CD8-positive, alpha-beta memory T cell (primary cell): ENCODE measurements at regions not wholly inside any gene's neighbourhood (a gene's known extent, or its start where the extent isn't known, plus 50 kb on each side); places are given as distances from the start of the nearest gene placed in this dataset.
A peak's percentile ranks its signal among the peaks of the same experiment; 100 is the strongest.
"Not testable (repeated sequence)": the region's sequence is repeated elsewhere in the genome, so short reads cannot be mapped to it uniquely, and the experiment has no call there.

ENCODE experiments used
- CTCF ChIA-PET: fragments of 350-600 bp; sonication (Branson Sonifier 250); formaldehyde crosslinking; loops from one replicate; lab custom pipeline; 2021; ENCODE audit warnings: antibody characterized with exemption; lab: Charles Lee
- POLR2A ChIA-PET: fragments of 350-600 bp; sonication (Branson Sonifier 250); formaldehyde crosslinking; loops from one replicate; lab custom pipeline; 2021; ENCODE audit warnings: antibody characterized with exemption; lab: Charles Lee
- DNase-seq, 5 donors: peaks; one replicate each; pipeline versions ENCODE4 v3.0.0 to v3.0.0-alpha.2; 2020 to 2022; ENCODE audit warnings: mixed read lengths in 1 of 5
- H3K27ac ChIP-seq: one replicate; pipeline ENCODE4 v1.7.0; 2013; ENCODE audit warnings: low read depth, mild to moderate bottlenecking, low read length, moderate library complexity
- H3K27me3 ChIP-seq: 2 replicates; pipeline ENCODE4 v1.7.0; 2013; ENCODE audit warnings: low read length, mild to moderate bottlenecking; ENCODE audit not compliant: insufficient read depth, poor library complexity, severe bottlenecking
- H3K36me3 ChIP-seq: 2 replicates; pipeline ENCODE4 v1.7.0; 2013; ENCODE audit warnings: mild to moderate bottlenecking, low read length, moderate library complexity; ENCODE audit not compliant: insufficient read depth
- H3K4me1 ChIP-seq: 2 replicates; pipeline ENCODE4 v1.7.0; 2013; ENCODE audit warnings: mild to moderate bottlenecking, low read length, moderate library complexity; ENCODE audit not compliant: insufficient read depth
- H3K4me3 ChIP-seq: 2 replicates; pipeline ENCODE4 v1.7.0; 2013; ENCODE audit warnings: mild to moderate bottlenecking, low read length
- H3K9me3 ChIP-seq: 2 replicates; pipeline ENCODE4 v1.7.0; 2013; ENCODE audit warnings: mild to moderate bottlenecking, low read length
- H3K27ac Mint-ChIP-seq, 8 donors: one replicate each; pipeline ENCODE4 v1.8.0; 2020 to 2021; ENCODE audit warnings: mixed read lengths in 8 of 8, mild to moderate bottlenecking in 6 of 8, inconsistent platforms in 3 of 8, moderate library complexity in 3 of 8
- H3K27me3 Mint-ChIP-seq, 2 donors: one replicate each; pipeline ENCODE4 v1.8.0; 2020 to 2021; ENCODE audit warnings: mixed read lengths in 2 of 2, mild to moderate bottlenecking in 1 of 2, moderate library complexity in 1 of 2
- H3K36me3 Mint-ChIP-seq, 3 donors: one replicate each; pipeline ENCODE4 v1.8.0; 2020 to 2021; ENCODE audit warnings: mixed read lengths in 3 of 3, inconsistent platforms in 1 of 3, mild to moderate bottlenecking in 1 of 3
- H3K4me1 Mint-ChIP-seq, 3 donors: one replicate each; pipeline ENCODE4 v1.8.0; 2020 to 2021; ENCODE audit warnings: mixed read lengths in 3 of 3, inconsistent platforms in 1 of 3, mild to moderate bottlenecking in 1 of 3
- H3K4me3 Mint-ChIP-seq, 7 donors: one replicate each; pipeline ENCODE4 v1.8.0; 2020 to 2021; ENCODE audit warnings: mixed read lengths in 7 of 7, mild to moderate bottlenecking in 6 of 7, moderate library complexity in 4 of 7, inconsistent platforms in 2 of 7
- H3K9me3 Mint-ChIP-seq, 5 donors: one replicate each; pipeline ENCODE4 v1.8.0; 2020 to 2022; ENCODE audit warnings: mixed read lengths in 5 of 5, mild to moderate bottlenecking in 3 of 5, moderate library complexity in 2 of 5, inconsistent platforms in 1 of 5

DNA sequence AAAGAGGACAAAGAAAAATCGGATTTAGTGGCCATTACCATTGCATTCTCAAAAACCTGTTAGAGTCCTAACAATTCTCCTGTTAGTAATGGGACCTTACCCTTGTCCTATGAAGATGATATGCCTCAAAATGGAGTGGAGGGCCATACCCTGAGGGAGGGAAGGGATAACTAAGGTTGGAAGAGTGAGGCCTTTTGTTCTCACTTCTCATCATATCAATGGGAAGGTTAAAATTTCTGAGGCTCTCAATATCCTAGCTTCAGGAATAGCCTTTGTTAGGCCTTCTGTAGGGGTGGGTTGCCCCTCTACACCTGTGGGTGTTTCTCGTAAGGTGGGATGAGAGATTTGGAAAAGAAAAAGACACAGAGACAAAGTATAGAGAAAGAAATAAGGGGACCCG is 109.4 kb upstream of the SGIP1 start:
- H3K4me1 Mint-ChIP-seq, POLR2A ChIA-PET, H3K27ac ChIP-seq, H3K27me3 ChIP-seq, H3K4me3 ChIP-seq, H3K4me3 Mint-ChIP-seq, H3K27ac Mint-ChIP-seq, H3K27me3 Mint-ChIP-seq, H3K9me3 ChIP-seq, H3K4me1 ChIP-seq, H3K36me3 ChIP-seq, DNase-seq, CTCF ChIA-PET: not testable (repeated sequence)
- H3K9me3 Mint-ChIP-seq = peaks cover 11 to 21% (median 17%) of the 10 kb centered on the region in 5 donors
- peaks cover under 1 to 20% (median 2%) of the 10 kb centered on the region in 3 donors for H3K36me3 Mint-ChIP-seq

DNA sequence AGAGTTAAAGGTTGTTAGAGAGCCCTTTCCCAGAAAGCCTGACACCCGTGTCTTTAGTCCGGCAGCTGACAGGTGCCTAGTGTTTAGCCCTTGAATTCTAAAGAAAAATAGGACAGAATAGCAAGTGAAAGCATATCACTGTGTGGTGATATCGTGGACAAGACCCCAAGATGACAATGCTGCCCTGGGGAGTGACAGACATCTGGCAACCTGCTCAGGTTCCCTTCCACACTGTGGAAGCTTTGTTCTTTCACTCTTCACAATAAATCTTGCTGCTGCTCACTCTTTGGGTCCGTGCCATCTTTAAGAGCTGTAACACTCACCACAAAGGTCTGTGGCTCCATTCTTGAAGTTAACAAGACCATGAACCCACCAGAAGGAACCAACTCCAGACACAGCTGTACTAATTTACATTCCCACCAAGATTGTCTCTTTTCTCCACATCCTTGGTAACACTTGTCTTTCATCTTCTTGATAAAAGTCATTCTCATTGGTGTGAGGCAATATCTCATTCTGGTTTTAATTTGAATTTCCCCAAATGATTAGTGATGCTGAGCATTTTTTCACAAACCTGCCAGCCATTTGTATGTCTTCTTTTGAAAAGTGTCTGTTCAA is 107.6 kb upstream of the SGIP1 start:
- H3K27ac Mint-ChIP-seq = peak overlapping the region in 1 of 8 donors; percentile 20

DNA sequence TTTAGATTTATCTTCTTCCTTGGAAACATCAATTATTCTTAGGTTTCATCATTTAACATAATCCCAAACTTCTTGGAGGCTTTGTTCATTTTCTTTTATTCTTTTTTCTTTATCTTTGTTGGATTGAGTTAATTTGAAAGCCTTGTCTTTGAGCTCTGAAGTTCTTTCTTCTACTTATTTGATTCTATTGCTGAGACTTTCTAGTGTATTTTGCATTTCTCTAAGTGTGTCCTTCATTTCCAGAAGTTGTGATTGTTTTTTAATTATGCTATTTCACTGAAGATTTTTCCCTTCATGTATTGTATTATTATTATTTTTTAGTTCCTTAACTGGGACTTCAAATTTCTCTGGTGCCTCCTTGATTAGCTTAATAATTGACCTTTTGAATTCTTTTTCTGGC is 103.1 kb upstream of the SGIP1 start:
- H3K27ac ChIP-seq, POLR2A ChIA-PET, H3K36me3 ChIP-seq, H3K4me1 Mint-ChIP-seq, H3K4me3 Mint-ChIP-seq, H3K27me3 ChIP-seq, H3K4me3 ChIP-seq, H3K4me1 ChIP-seq, DNase-seq, H3K9me3 ChIP-seq, H3K27me3 Mint-ChIP-seq: not testable (repeated sequence)
- peaks cover 4 to 48% (median 10%) of the 10 kb centered on the region in 3 donors for H3K36me3 Mint-ChIP-seq
- CTCF ChIA-PET = interaction anchor here (1.1 kb wide), 1 partner anchor 16 kb away, joined by 4 read pairs; no protein-coding TSS in a partner anchor
- peaks cover 32 to 48% (median 47%) of the 10 kb centered on the region in 5 donors for H3K9me3 Mint-ChIP-seq
- peak overlapping the region in 1 of 8 donors; percentile 3 for H3K27ac Mint-ChIP-seq

More for the DNA sequence above, 107.6 kb upstream of the SGIP1 start:
- Histone ChIP-seq H3K27me3 (no peaks in the 10 kb centered on the region), H3K27ac (no peak overlapping the region), H3K36me3 (no peaks in the 10 kb centered on the region), H3K4me3 (no peak overlapping the region), H3K9me3 (peaks cover 5% of the 10 kb centered on the region), H3K4me1 (no peaks in the 10 kb centered on the region)
- H3K36me3 Mint-ChIP-seq = peaks cover 4 to 37% (median 10%) of the 10 kb centered on the region in 3 donors
- no peak overlapping the region for H3K4me3 Mint-ChIP-seq
- peaks cover 0 to 7% (median 0%) of the 10 kb centered on the region in 3 donors for H3K4me1 Mint-ChIP-seq
- CTCF ChIA-PET = interaction anchor here (1.1 kb wide), 1 partner anchor 94 kb away, joined by 3 read pairs; no protein-coding TSS in a partner anchor
- peaks cover 28 to 40% (median 35%) of the 10 kb centered on the region in 5 donors for H3K9me3 Mint-ChIP-seq
- no peak for DNase-seq
- peaks cover 0 to 1% of the 10 kb centered on the region in 2 donors for H3K27me3 Mint-ChIP-seq
- POLR2A ChIA-PET = no interaction called here

DNA sequence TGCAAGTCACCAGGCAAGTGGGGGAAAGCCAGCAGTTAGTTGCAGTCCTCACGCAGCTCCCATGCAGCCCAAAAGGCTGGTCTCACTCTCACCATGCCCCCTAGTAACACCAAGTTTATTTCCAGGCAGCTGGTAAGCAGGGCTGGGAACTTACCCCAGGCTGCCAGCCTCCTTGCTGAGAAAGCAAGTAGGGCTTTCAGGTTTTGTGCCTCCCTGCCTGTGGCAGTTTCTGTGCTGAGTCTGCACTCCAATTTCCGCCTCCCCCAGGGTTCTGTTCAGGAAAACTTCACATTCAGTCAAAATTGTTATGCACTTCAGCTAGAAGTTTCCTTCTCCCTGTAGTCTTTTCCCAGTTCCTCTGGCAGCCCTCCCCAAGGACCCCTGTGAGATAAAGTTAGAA is 102.0 kb upstream of the SGIP1 start:
- POLR2A ChIA-PET = no interaction called here
- no peaks in the 10 kb centered on the region for H3K4me1 ChIP-seq
- peaks cover 0 to 4% of the 10 kb centered on the region in 2 donors for H3K27me3 Mint-ChIP-seq

DNA sequence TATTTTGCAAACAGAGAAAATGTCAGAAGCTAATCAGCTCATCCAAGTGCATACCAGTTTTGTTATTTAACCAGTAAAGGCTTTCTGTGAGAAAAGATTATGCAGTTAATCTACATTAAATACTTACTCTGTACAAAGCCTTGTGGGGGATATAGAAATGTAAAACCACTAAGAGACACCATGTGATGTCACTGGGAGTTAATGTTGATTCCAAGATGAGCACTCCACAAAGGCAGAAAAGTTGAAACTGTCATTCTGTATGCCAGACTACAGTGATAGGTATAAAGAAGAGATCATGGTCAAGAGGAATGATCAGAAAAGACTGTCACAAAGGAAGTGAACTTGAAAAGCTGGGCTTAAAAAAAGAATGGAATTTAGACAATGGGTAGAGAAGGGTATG is 100.3 kb upstream of the SGIP1 start:
- peaks cover 26 to 40% (median 39%) of the 10 kb centered on the region in 5 donors for H3K9me3 Mint-ChIP-seq
- H3K27me3 Mint-ChIP-seq = peaks cover 0 to 4% of the 10 kb centered on the region in 2 donors
- peaks cover 7% of the 10 kb centered on the region for H3K9me3 ChIP-seq
- no peaks in the 10 kb centered on the region for H3K27me3 ChIP-seq
- no peaks in the 10 kb centered on the region for H3K4me1 ChIP-seq
- no peak overlapping the region for H3K27ac ChIP-seq
- H3K4me3 ChIP-seq = no peak overlapping the region
- H3K27ac Mint-ChIP-seq = peak overlapping the region in 1 of 8 donors; percentile 82
- peaks cover 4 to 37% (median 10%) of the 10 kb centered on the region in 3 donors for H3K36me3 Mint-ChIP-seq
- POLR2A ChIA-PET = no interaction called here
- no peak for DNase-seq
- CTCF ChIA-PET = interaction anchor here (5.6 kb wide), 1 partner anchor 12 kb away, joined by 58 read pairs; no protein-coding TSS in a partner anchor
- no peaks in the 10 kb centered on the region for H3K36me3 ChIP-seq
- no peak overlapping the region for H3K4me3 Mint-ChIP-seq
- peaks cover 5 to 11% (median 9%) of the 10 kb centered on the region in 3 donors for H3K4me1 Mint-ChIP-seq

More for the DNA sequence above, 102.0 kb upstream of the SGIP1 start:
- Mint-ChIP-seq H3K36me3 (peaks cover 4 to 43% (median 10%) of the 10 kb centered on the region in 3 donors), H3K9me3 (peaks cover 32 to 48% (median 46%) of the 10 kb centered on the region in 5 donors), H3K27ac (no peak overlapping the region), H3K4me1 (peaks cover 5 to 9% (median 8%) of the 10 kb centered on the region in 3 donors), H3K4me3 (no peak overlapping the region)
- no peak for DNase-seq
- no peaks in the 10 kb centered on the region for H3K27me3 ChIP-seq
- peaks cover 7% of the 10 kb centered on the region for H3K9me3 ChIP-seq
- CTCF ChIA-PET = no interaction called here
- H3K36me3 ChIP-seq = no peaks in the 10 kb centered on the region
- H3K27ac ChIP-seq = no peak overlapping the region
- H3K4me3 ChIP-seq = no peak overlapping the region

DNA sequence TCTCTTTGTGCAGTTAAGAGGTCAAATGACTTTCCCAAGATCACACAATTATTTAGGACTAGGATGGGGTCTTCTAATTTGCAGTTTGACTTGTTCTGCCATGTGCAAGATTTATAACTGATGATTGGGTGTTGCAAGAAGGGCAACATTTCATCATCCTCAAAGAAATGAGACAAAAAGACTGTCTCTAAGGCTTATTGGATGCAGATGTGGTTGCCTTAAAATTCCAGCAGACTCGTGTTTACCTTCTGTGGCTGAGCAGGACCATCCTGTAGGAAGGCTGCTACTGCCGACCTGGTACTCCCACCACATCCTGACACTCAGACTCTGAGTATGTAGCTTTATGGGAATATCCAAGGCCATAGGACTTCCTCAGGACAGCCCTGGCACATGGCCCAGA is 99.9 kb upstream of the SGIP1 start:
- H3K4me3 ChIP-seq = no peak overlapping the region
- no peaks in the 10 kb centered on the region for H3K27me3 ChIP-seq
- no peak overlapping the region for H3K27ac ChIP-seq
- Mint-ChIP-seq H3K4me1 (peaks cover 5 to 16% (median 14%) of the 10 kb centered on the region in 3 donors), H3K27me3 (peaks cover 0 to 4% of the 10 kb centered on the region in 2 donors), H3K27ac (no peak overlapping the region), H3K9me3 (peaks cover 22 to 35% (median 34%) of the 10 kb centered on the region in 5 donors), H3K4me3 (no peak overlapping the region), H3K36me3 (peaks cover 4 to 32% (median 10%) of the 10 kb centered on the region in 3 donors)
- DNase-seq = no peak
- H3K4me1 ChIP-seq = no peaks in the 10 kb centered on the region
- ChIA-PET POLR2A (no interaction called here), CTCF (interaction anchor here (5.6 kb wide), 1 partner anchor 12 kb away, joined by 58 read pairs; no protein-coding TSS in a partner anchor)
- H3K36me3 ChIP-seq = no peaks in the 10 kb centered on the region
- peaks cover 7% of the 10 kb centered on the region for H3K9me3 ChIP-seq

DNA sequence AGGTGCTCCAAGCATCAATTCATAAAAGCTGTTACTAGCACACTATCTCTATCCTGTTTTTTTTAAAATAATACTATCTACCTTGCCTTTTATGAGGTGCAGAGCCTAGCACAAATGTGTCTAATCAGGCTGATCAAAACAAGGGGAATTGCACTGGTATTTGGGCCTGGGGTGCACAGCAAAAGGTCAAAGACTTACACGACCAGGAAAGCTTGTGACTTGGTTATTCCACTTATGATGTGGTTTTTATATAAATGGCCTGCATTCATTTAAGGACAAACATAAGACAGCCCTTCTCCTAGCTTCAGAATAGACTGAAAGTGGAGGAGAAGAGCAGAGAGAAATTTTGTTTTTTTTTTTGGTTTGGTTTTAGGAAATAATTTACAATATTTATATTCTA is 98.4 kb upstream of the SGIP1 start:
- POLR2A ChIA-PET = no interaction called here
- Mint-ChIP-seq H3K4me1 (peaks cover 5 to 20% (median 17%) of the 10 kb centered on the region in 3 donors), H3K36me3 (peaks cover 0 to 19% (median 4%) of the 10 kb centered on the region in 3 donors), H3K4me3 (no peak overlapping the region), H3K27ac (no peak overlapping the region), H3K9me3 (peaks cover 8 to 22% (median 20%) of the 10 kb centered on the region in 5 donors), H3K27me3 (peaks cover 0 to 3% of the 10 kb centered on the region in 2 donors)
- CTCF ChIA-PET = interaction anchor here (0.8 to 5.6 kb wide), 11 partner anchors 10 to 473 kb away, joined by 3 to 58 read pairs (median 4); no protein-coding TSS in a partner anchor
- H3K27me3 ChIP-seq = no peaks in the 10 kb centered on the region
- no peak overlapping the region for H3K27ac ChIP-seq
- no peak for DNase-seq
- peaks cover 7% of the 10 kb centered on the region for H3K9me3 ChIP-seq
- no peaks in the 10 kb centered on the region for H3K36me3 ChIP-seq
- H3K4me1 ChIP-seq = no peaks in the 10 kb centered on the region
- H3K4me3 ChIP-seq = no peak overlapping the region
